Panc1 (cell line): ENCODE measurements at regions not wholly inside any gene's neighbourhood (a gene's known extent, or its start where the extent isn't known, plus 50 kb on each side); places are given as distances from the start of the nearest gene placed in this dataset.

Experiments used
- ATAC-seq: fragments of 200-7000 bp; cut with Tn5 transposase; 2 replicates; pipeline ENCODE4 v1.9.1; 2020; ENCODE audit warnings: mild to moderate bottlenecking, moderate library complexity
- BruUV-seq: library from RNA; stranded (reverse); fragments of 400-500 nt; replicated peaks from 2 replicates; lab custom pipeline; 2021; lab: Mats Ljungman, UMichigan
- CTCF ChIA-PET: fragments of 300-600 bp; sonication (Branson Sonifier 250); formaldehyde crosslinking; loops from one replicate; lab custom pipeline; 2022; ENCODE audit warnings: antibody characterized with exemption; lab: Charles Lee
- POLR2A ChIA-PET: fragments of 300-600 bp; sonication (Branson Sonifier 250); formaldehyde crosslinking; loops from one replicate; lab custom pipeline; 2022; ENCODE audit warnings: antibody characterized with exemption; lab: Charles Lee
- DNase-seq: peaks from one replicate; pipeline ENCODE4 v3.0.0-alpha.2; 2010; ENCODE audit warnings: low read depth, low spot score
- H3K27ac ChIP-seq: 2 replicates; pipeline ENCODE4 v1.5.1; 2011; ENCODE audit warnings: mild to moderate bottlenecking, low read length, inconsistent platforms
- H3K27me3 ChIP-seq: fragments of 200-500 bp; sonication (Bioruptor generic); 2 replicates; pipeline ENCODE4 v1.6.0; 2014; ENCODE audit warnings: low read length, inconsistent platforms; ENCODE audit not compliant: control insufficient read depth, insufficient read depth
- H3K36me3 ChIP-seq: fragments of 200-500 bp; sonication (Bioruptor generic); 2 replicates; pipeline ENCODE4 v1.5.1; 2014; ENCODE audit warnings: inconsistent platforms, mild to moderate bottlenecking, low read length, moderate library complexity; ENCODE audit not compliant: control insufficient read depth, insufficient read depth
- H3K4me1 ChIP-seq: 2 replicates; pipeline ENCODE4 v1.5.1; 2011; ENCODE audit warnings: inconsistent platforms, mild to moderate bottlenecking, low read length, moderate library complexity; ENCODE audit not compliant: control insufficient read depth, insufficient read depth
- H3K4me3 ChIP-seq, 2 experiments: 2 replicates each; pipeline ENCODE4 v1.5.1; 2011 to 2012; ENCODE audit warnings: low read depth in 2 of 2, low read length in 2 of 2, mild to moderate bottlenecking in 2 of 2, inconsistent platforms in 1 of 2, moderate library complexity in 1 of 2
- H3K9me3 ChIP-seq: fragments of 200-500 bp; sonication (Bioruptor generic); 2 replicates; pipeline ENCODE4 v1.5.1; 2014; ENCODE audit warnings: low read depth, mild to moderate bottlenecking, inconsistent platforms, low read length, moderate library complexity; ENCODE audit not compliant: control insufficient read depth, insufficient read depth
- CTCF ChIP-seq: fragments of 450-650 bp; IDR thresholded peaks from 2 replicates; pipeline ENCODE4 v1.5.1; 2017; ENCODE audit warnings: mild to moderate bottlenecking
- POLR2AphosphoS5 ChIP-seq: IDR thresholded peaks from 2 replicates; pipeline ENCODE4 v1.6.1; 2012; ENCODE audit warnings: mild to moderate bottlenecking, low read depth, low read length, moderate library complexity
- SIN3A ChIP-seq: IDR thresholded peaks from 2 replicates; pipeline ENCODE4 v1.6.1; 2012; ENCODE audit warnings: low read depth, mild to moderate bottlenecking, low read length, moderate library complexity, borderline replicate concordance; ENCODE audit not compliant: insufficient read depth
- TCF7L2 ChIP-seq: IDR thresholded peaks from 2 replicates; pipeline ENCODE4 v1.6.1; 2011; ENCODE audit warnings: mild to moderate bottlenecking, low read depth, low read length, inconsistent platforms
- in situ Hi-C: cut with HindIII; loops from 2 replicates; pipeline ENCODE4 v1.10.0; 2016; ENCODE audit warnings: low sequenced_read_pairs, low pct_unique_long_range_greater_than_20kb
- intact Hi-C: fragments of 100-400 bp; cut with micrococcal nuclease; formaldehyde crosslinking; loops from one replicate; pipeline ENCODE4 v1.10.0; 2022; ENCODE audit not compliant: unreplicated experiment
- TF ChIP-seq, protein P1 (sequence below), 2 experiments: IDR thresholded peaks; 2 replicates each; pipeline ENCODE4 v1.6.1; 2011 to 2012; ENCODE audit warnings: low read depth in 2 of 2, control low read depth in 1 of 2, low read length in 1 of 2, mild to moderate bottlenecking in 1 of 2, moderate library complexity in 1 of 2; ENCODE audit not compliant: insufficient read depth in 1 of 2

DNA sequence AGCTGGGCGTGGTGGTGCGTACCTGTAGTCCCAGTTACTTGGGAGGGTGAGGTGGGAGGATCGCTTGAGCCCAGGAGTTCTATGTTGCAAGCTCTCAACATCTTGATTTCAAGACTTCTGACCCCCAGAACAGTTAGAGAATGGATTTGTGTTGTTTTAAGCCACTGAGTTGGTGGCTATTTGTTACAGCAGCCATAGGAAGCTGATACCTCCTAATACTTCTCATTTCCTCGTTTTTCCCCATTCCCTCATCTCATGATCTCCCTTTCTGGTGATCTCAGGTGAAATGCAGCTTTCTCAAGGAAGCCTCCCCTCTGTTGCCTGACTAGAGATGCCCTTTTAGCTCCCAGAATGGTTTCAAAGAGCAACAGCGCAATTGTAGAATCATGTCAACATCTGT, 378.8 kb downstream of the TYW1 start:
- no peak for DNase-seq
- H3K27ac ChIP-seq = no peak overlapping the region

DNA sequence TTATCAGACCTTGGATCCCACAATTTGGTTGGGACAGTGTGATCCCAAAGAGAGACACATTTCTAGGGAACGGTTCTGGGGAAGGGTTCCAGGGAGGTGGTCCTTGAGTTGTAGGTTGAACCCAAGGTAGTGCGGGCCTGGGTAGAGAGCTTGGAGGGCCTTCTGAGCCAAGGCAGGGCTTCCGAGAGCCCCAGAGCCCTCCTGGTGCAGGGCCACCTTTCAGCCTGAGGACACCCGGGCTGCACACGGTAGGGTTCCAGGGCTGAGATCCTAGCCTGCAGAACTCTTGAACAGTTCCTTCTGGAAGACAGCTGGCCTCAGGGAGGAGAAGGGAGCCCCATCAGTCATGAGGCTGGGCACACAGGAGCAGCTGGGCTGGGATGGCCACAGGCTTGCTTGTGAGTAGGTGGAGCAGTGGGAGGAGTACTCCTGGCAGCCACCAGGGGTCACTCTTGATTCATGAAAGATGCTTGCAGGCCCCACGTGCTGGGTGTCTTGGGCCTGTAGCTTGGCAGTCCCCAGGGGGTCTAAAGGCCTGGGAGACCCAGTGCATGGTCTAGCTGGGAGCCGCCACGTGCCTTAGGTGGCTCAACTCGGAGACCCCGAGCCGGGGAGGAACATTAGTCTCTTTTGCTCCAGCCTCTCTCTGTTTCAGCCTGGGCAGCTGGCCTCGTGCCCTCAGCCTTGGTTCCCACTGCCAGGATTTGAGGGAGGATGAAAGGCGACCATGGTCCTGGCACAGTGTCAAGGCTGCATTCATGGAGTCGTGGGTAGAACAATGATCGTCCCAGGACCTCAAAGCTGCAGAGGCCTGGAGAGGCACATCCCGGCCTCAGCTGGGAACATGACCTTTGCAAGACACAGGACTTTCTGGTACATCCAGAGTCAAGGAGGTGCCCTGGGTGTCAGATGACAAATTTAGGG, 381.6 kb downstream of the TYW1 start:
- in situ Hi-C loops = no loop called here
- H3K9me3 ChIP-seq = no peaks in the 10 kb centered on the region
- H3K27me3 ChIP-seq = no peaks in the 10 kb centered on the region
- intact Hi-C loops = no loop called here
- no peaks in the 10 kb centered on the region for H3K4me1 ChIP-seq
- peak; percentile 33 for DNase-seq
- no peak overlapping the region for H3K27ac ChIP-seq
- no peaks in the 10 kb centered on the region for H3K36me3 ChIP-seq
- H3K4me3 ChIP-seq = no peak overlapping the region
- no peak for TF ChIP-seq TCF7L2
- TF ChIP-seq CTCF = peak; percentile 89
- ChIA-PET CTCF (interaction anchor here (0.7 kb wide), 1 partner anchor 247 kb away, joined by 3 read pairs; no protein-coding TSS in a partner anchor), POLR2A (no interaction called here)
- no TSS peak for BruUV-seq
- peak; percentile 96 for ATAC-seq

More for the DNA sequence above, 378.8 kb downstream of the TYW1 start:
- TF ChIP-seq CTCF = no peak
- TF ChIP-seq TCF7L2 = no peak
- TF ChIP-seq POLR2AphosphoS5 = no peak
- TF ChIP-seq, protein P1, sequence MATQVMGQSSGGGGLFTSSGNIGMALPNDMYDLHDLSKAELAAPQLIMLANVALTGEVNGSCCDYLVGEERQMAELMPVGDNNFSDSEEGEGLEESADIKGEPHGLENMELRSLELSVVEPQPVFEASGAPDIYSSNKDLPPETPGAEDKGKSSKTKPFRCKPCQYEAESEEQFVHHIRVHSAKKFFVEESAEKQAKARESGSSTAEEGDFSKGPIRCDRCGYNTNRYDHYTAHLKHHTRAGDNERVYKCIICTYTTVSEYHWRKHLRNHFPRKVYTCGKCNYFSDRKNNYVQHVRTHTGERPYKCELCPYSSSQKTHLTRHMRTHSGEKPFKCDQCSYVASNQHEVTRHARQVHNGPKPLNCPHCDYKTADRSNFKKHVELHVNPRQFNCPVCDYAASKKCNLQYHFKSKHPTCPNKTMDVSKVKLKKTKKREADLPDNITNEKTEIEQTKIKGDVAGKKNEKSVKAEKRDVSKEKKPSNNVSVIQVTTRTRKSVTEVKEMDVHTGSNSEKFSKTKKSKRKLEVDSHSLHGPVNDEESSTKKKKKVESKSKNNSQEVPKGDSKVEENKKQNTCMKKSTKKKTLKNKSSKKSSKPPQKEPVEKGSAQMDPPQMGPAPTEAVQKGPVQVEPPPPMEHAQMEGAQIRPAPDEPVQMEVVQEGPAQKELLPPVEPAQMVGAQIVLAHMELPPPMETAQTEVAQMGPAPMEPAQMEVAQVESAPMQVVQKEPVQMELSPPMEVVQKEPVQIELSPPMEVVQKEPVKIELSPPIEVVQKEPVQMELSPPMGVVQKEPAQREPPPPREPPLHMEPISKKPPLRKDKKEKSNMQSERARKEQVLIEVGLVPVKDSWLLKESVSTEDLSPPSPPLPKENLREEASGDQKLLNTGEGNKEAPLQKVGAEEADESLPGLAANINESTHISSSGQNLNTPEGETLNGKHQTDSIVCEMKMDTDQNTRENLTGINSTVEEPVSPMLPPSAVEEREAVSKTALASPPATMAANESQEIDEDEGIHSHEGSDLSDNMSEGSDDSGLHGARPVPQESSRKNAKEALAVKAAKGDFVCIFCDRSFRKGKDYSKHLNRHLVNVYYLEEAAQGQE (IDR thresholded peaks at IDR 0.05; ENCODE audit: insufficient read depth in 1 of 2, low read depth in 2 of 2, low read length in 1 of 2) = no peak
- TF ChIP-seq SIN3A = no peak
- intact Hi-C loops (no loop called here), in situ Hi-C loops (no loop called here)
- ChIA-PET CTCF (interaction anchor here (0.6 kb wide), 1 partner anchor 109 kb away, joined by 4 read pairs; no protein-coding TSS in a partner anchor), POLR2A (no interaction called here)
- ATAC-seq = no peak
- no TSS peak for BruUV-seq
- H3K9me3 ChIP-seq = no peaks in the 10 kb centered on the region
- no peaks in the 10 kb centered on the region for H3K4me1 ChIP-seq
- H3K4me3 ChIP-seq = no peak overlapping the region
- H3K27me3 ChIP-seq = no peaks in the 10 kb centered on the region
- no peaks in the 10 kb centered on the region for H3K36me3 ChIP-seq
